Neural cell (in vitro differentiated cells): ENCODE measurements at regions not wholly inside any gene's neighbourhood (a gene's known extent, or its start where the extent isn't known, plus 50 kb on each side); places are given as distances from the start of the nearest gene placed in this dataset.

Source experiments
- H2AFZ ChIP-seq: fragments of 200-600, 300-800 bp; sonication (generic), shearing (Covaris generic); 2 replicates; pipeline ENCODE4 v1.6.0; 2014; ENCODE audit warnings: low read depth, mild to moderate bottlenecking, antibody characterized with exemption, low read length, moderate library complexity
- H3F3A ChIP-seq: fragments of 200-600 bp; shearing (Covaris generic); 2 replicates; pipeline ENCODE4 v1.6.1; 2016; ENCODE audit warnings: mild to moderate bottlenecking, moderate library complexity, mixed read lengths, antibody characterized with exemption, low read length; ENCODE audit not compliant: insufficient read depth, poor library complexity, severe bottlenecking
- H3K27ac ChIP-seq: fragments of 200-600, 300-800 bp; sonication (generic), shearing (Covaris generic); 2 replicates; pipeline ENCODE4 v1.5.1; 2014; ENCODE audit warnings: mild to moderate bottlenecking, low read length, moderate library complexity
- H3K27me3 ChIP-seq: fragments of 300-800, 200-600 bp; sonication (generic), shearing (Covaris generic); 2 replicates; pipeline ENCODE4 v1.6.0; 2014; ENCODE audit warnings: mild to moderate bottlenecking, low read depth, low read length, moderate library complexity; ENCODE audit not compliant: insufficient read depth
- H3K36me3 ChIP-seq: fragments of 300-800, 200-600 bp; sonication (generic), shearing (Covaris generic); 2 replicates; pipeline ENCODE4 v1.5.1; 2014; ENCODE audit warnings: mild to moderate bottlenecking, antibody characterized with exemption, low read length, moderate library complexity; ENCODE audit not compliant: insufficient read depth
- H3K4me2 ChIP-seq: fragments of 300-800, 200-600 bp; sonication (generic), shearing (Covaris generic); 2 replicates; pipeline ENCODE4 v1.6.0; 2014; ENCODE audit warnings: mild to moderate bottlenecking, low read length
- H3K4me3 ChIP-seq: fragments of 300-800, 200-600 bp; sonication (generic), shearing (Covaris generic); 2 replicates; pipeline ENCODE4 v1.5.1; 2014; ENCODE audit warnings: mild to moderate bottlenecking, low read length, moderate library complexity
- H3K79me2 ChIP-seq: fragments of 200-600 bp; shearing (Covaris generic); replicated peaks from 2 replicates; pipeline ENCODE4 v1.6.0; 2014; ENCODE audit warnings: mild to moderate bottlenecking, low read length, moderate library complexity; ENCODE audit not compliant: insufficient read depth
- H3K9ac ChIP-seq: fragments of 300-800, 200-600 bp; sonication (generic), shearing (Covaris generic); 2 replicates; pipeline ENCODE4 v1.6.1; 2016; ENCODE audit warnings: mild to moderate bottlenecking, low read length, mixed read lengths
- H3K9me2 ChIP-seq: fragments of 200-600 bp; shearing (Covaris generic); 2 replicates; pipeline ENCODE4 v1.6.1; 2016; ENCODE audit warnings: mild to moderate bottlenecking, low read length, mixed read lengths; ENCODE audit not compliant: insufficient read depth
- H3K9me3 ChIP-seq: fragments of 200-600, 300-800 bp; sonication (generic), shearing (Covaris generic); 2 replicates; pipeline ENCODE4 v1.6.1; 2016; ENCODE audit warnings: mild to moderate bottlenecking, mixed run types, low read length, moderate library complexity, mixed read lengths
- H4K20me1 ChIP-seq: fragments of 200-600 bp; shearing (Covaris generic); 2 replicates; pipeline ENCODE4 v1.6.1; 2016; ENCODE audit warnings: mild to moderate bottlenecking, mixed run types; ENCODE audit not compliant: insufficient read depth
- CTCF ChIP-seq: fragments of 450-650 bp; IDR thresholded peaks from 2 replicates; pipeline ENCODE4 v1.5.1; 2014; ENCODE audit warnings: antibody characterized with exemption, mild to moderate bottlenecking, moderate library complexity; ENCODE audit not compliant: poor library complexity, severe bottlenecking
- EP300 ChIP-seq: fragments of 450-650 bp; conservative IDR thresholded peaks from 2 replicates; pipeline ENCODE4 v1.6.1; 2014; ENCODE audit warnings: antibody characterized with exemption, mild to moderate bottlenecking, moderate library complexity; ENCODE audit not compliant: poor library complexity, severe bottlenecking
- EZH2 ChIP-seq: fragments of 200-600, 300-800 bp; shearing (Covaris generic), sonication (generic); IDR thresholded peaks from 2 replicates; pipeline ENCODE4 v1.6.1; 2014; ENCODE audit warnings: antibody characterized with exemption, low read length, borderline replicate concordance, mild to moderate bottlenecking; ENCODE audit not compliant: insufficient read depth, poor library complexity, severe bottlenecking
- MXI1 ChIP-seq: fragments of 450-650 bp; conservative IDR thresholded peaks from 2 replicates; pipeline ENCODE4 v1.6.1; 2014; ENCODE audit warnings: antibody characterized with exemption, mild to moderate bottlenecking; ENCODE audit not compliant: poor library complexity, severe bottlenecking
- POLR2AphosphoS5 ChIP-seq: IDR thresholded peaks from 2 replicates; pipeline ENCODE4 v1.6.1; 2012
- RAD21 ChIP-seq: fragments of 450-650 bp; conservative IDR thresholded peaks from 2 replicates; pipeline ENCODE4 v1.6.1; 2014; ENCODE audit warnings: antibody characterized with exemption, mild to moderate bottlenecking, moderate library complexity
- SMC3 ChIP-seq: fragments of 450-650 bp; conservative IDR thresholded peaks from 2 replicates; pipeline ENCODE4 v1.6.1; 2014; ENCODE audit warnings: antibody characterized with exemption, mild to moderate bottlenecking, moderate library complexity; ENCODE audit not compliant: poor library complexity
- TAF1 ChIP-seq: IDR thresholded peaks from 2 replicates; pipeline ENCODE4 v1.6.1; 2012; ENCODE audit warnings: low read depth
- TF ChIP-seq, protein P1 (sequence below): IDR thresholded peaks from 2 replicates; pipeline ENCODE4 v1.6.1; 2012; ENCODE audit warnings: borderline replicate concordance

- H3K79me2 ChIP-seq, result no peaks in the 10 kb centered on the region
- no peak for TF ChIP-seq POLR2AphosphoS5
- no peak for TF ChIP-seq MXI1
- TF ChIP-seq RAD21, result no peak
- TF ChIP-seq EP300, result no peak
- TF ChIP-seq SMC3, result no peak
- TF ChIP-seq, protein P1, sequence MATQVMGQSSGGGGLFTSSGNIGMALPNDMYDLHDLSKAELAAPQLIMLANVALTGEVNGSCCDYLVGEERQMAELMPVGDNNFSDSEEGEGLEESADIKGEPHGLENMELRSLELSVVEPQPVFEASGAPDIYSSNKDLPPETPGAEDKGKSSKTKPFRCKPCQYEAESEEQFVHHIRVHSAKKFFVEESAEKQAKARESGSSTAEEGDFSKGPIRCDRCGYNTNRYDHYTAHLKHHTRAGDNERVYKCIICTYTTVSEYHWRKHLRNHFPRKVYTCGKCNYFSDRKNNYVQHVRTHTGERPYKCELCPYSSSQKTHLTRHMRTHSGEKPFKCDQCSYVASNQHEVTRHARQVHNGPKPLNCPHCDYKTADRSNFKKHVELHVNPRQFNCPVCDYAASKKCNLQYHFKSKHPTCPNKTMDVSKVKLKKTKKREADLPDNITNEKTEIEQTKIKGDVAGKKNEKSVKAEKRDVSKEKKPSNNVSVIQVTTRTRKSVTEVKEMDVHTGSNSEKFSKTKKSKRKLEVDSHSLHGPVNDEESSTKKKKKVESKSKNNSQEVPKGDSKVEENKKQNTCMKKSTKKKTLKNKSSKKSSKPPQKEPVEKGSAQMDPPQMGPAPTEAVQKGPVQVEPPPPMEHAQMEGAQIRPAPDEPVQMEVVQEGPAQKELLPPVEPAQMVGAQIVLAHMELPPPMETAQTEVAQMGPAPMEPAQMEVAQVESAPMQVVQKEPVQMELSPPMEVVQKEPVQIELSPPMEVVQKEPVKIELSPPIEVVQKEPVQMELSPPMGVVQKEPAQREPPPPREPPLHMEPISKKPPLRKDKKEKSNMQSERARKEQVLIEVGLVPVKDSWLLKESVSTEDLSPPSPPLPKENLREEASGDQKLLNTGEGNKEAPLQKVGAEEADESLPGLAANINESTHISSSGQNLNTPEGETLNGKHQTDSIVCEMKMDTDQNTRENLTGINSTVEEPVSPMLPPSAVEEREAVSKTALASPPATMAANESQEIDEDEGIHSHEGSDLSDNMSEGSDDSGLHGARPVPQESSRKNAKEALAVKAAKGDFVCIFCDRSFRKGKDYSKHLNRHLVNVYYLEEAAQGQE, result no peak
- TF ChIP-seq EZH2, result no peak
- TF ChIP-seq CTCF, result no peak
- no peak for TF ChIP-seq TAF1
- no peak overlapping the region for H3K27ac ChIP-seq
- no peaks in the 10 kb centered on the region for H3F3A ChIP-seq
- no peaks in the 10 kb centered on the region for H3K36me3 ChIP-seq
- H3K27me3 ChIP-seq, result no peaks in the 10 kb centered on the region
- no peak overlapping the region for H3K9ac ChIP-seq
- H3K4me3 ChIP-seq, result no peak overlapping the region
- H3K9me3 ChIP-seq, result no peaks in the 10 kb centered on the region
- no peaks in the 10 kb centered on the region for H3K9me2 ChIP-seq
- H4K20me1 ChIP-seq, result no peaks in the 10 kb centered on the region
- H2AFZ ChIP-seq, result no peak overlapping the region
- no peak overlapping the region for H3K4me2 ChIP-seq
Observed at GRCh38 chr2:150889141-150889540, 372.5 kb downstream of the RBM43 start.

- no peak for TF ChIP-seq MXI1
- no peak for TF ChIP-seq TAF1
- TF ChIP-seq EP300, result no peak
- TF ChIP-seq CTCF, result no peak
- TF ChIP-seq, protein P1, result no peak
- no peak overlapping the region for H2AFZ ChIP-seq
Observed at GRCh38 chr2:150888337-150888736, 373.3 kb downstream of the RBM43 start.

More at GRCh38 chr2:150888337-150888736, 373.3 kb downstream of the RBM43 start:
- Histone ChIP-seq H3K9me2 (no peaks in the 10 kb centered on the region), H3F3A (no peaks in the 10 kb centered on the region), H3K9ac (no peak overlapping the region), H3K4me2 (no peak overlapping the region), H3K36me3 (no peaks in the 10 kb centered on the region), H3K27ac (no peak overlapping the region), H3K79me2 (no peaks in the 10 kb centered on the region), H4K20me1 (no peaks in the 10 kb centered on the region), H3K4me3 (no peak overlapping the region), H3K9me3 (no peaks in the 10 kb centered on the region), H3K27me3 (no peaks in the 10 kb centered on the region)
